ENCODE measurements at regions not wholly inside any gene's neighbourhood (a gene's known extent, or its start where the extent isn't known, plus 50 kb on each side); places are given as distances from the start of the nearest gene placed in this dataset.

GRCh38 chr2:186183406-186183805, 302.7 kb upstream of the ZC3H15 start:
- no peak overlapping the region for H3K4me3 ChIP-seq (replicated peaks in 1 of 2; ENCODE audit: low read depth in 2 of 2, low read length in 2 of 2)
- TF ChIP-seq CTCF (IDR thresholded peaks at IDR 0.05; ENCODE audit: low read depth, low read length): no peak
- DNase-seq (ENCODE audit: low read depth in 2 of 2): no peak

- TF ChIP-seq CTCF (IDR thresholded peaks at IDR 0.05; ENCODE audit: low read depth, low read length): no peak
- H3K4me3 ChIP-seq (replicated peaks in 1 of 2; ENCODE audit: low read depth in 2 of 2, low read length in 2 of 2): no peak overlapping the region
- no peak for DNase-seq (ENCODE audit: low read depth in 2 of 2)
Observed at GRCh38 chr2:186187854-186188253, 298.2 kb upstream of the ZC3H15 start.

- DNase-seq (ENCODE audit: low read depth in 2 of 2): no peak
- no peak overlapping the region for H3K4me3 ChIP-seq (replicated peaks in 1 of 2; ENCODE audit: low read depth in 2 of 2, low read length in 2 of 2)
- no peak for TF ChIP-seq CTCF (IDR thresholded peaks at IDR 0.05; ENCODE audit: low read depth, low read length)
Observed at GRCh38 chr2:186189816-186190215, 296.2 kb upstream of the ZC3H15 start.

GRCh38 chr2:186195696-186196095, 290.4 kb upstream of the ZC3H15 start:
- DNase-seq (ENCODE audit: low read depth in 2 of 2): no peak
- H3K4me3 ChIP-seq (replicated peaks in 1 of 2; ENCODE audit: low read depth in 2 of 2, low read length in 2 of 2): no peak overlapping the region
- TF ChIP-seq CTCF (IDR thresholded peaks at IDR 0.05; ENCODE audit: low read depth, low read length): no peak

GRCh38 chr2:186197955-186198354, 288.1 kb upstream of the ZC3H15 start:
- no peak for TF ChIP-seq CTCF (IDR thresholded peaks at IDR 0.05; ENCODE audit: low read depth, low read length)
- no peak for DNase-seq (ENCODE audit: low read depth in 2 of 2)
- H3K4me3 ChIP-seq (replicated peaks in 1 of 2; ENCODE audit: low read depth in 2 of 2, low read length in 2 of 2): no peak overlapping the region

- TF ChIP-seq CTCF (IDR thresholded peaks at IDR 0.05; ENCODE audit: low read depth, low read length): no peak
- DNase-seq (ENCODE audit: low read depth in 2 of 2): no peak
- H3K4me3 ChIP-seq (replicated peaks in 1 of 2; ENCODE audit: low read depth in 2 of 2, low read length in 2 of 2): no peak overlapping the region
Observed at GRCh38 chr2:186199029-186199428, 287.0 kb upstream of the ZC3H15 start.

GRCh38 chr2:186201371-186201770, 284.7 kb upstream of the ZC3H15 start:
- no peak for TF ChIP-seq CTCF (IDR thresholded peaks at IDR 0.05; ENCODE audit: low read depth, low read length)
- DNase-seq (ENCODE audit: low read depth in 2 of 2): peak; percentile 10 to 14
- no peak overlapping the region for H3K4me3 ChIP-seq (replicated peaks in 1 of 2; ENCODE audit: low read depth in 2 of 2, low read length in 2 of 2)
